ENCODE measurements at regions not wholly inside any gene's neighbourhood (a gene's known extent, or its start where the extent isn't known, plus 50 kb on each side); places are given as distances from the start of the nearest gene placed in this dataset.

DNA sequence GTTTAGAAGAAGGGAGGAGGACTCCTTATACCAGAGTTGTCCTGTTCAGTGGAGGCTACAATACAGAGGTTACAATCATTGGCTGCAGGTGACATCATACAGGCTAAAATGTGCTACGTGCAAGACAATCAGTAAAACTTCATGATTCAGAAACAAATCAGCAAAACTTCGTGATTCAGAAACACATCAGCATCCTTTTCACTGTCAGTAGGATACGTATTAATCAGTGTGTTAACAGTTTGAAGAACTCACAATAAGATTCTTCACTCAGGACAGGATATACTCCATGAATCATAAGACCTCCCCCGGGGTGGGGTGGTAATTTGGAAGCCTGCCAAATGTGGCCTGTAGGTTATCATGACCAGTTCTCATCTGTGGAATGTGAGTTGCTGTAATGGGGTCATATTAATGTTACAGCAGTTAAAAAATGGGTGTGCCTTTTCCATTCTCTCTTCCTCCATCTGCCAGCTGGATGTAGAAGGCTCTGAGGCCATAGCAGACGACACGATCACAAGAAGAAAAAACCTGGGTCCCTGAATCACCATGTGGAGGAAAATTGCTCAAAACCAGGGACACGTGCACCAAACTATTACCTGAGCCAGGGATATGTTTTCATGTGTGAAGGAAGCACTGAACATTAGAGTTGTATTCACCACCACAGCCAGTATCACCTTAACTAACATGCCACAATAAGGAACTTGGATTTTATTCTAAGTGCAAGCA, 134.8 kb upstream of the CREB1 start (continued):
- TF ChIP-seq ASH1L (IDR thresholded peaks at IDR 0.05; ENCODE audit: borderline replicate concordance, low read depth, partially characterized antibody) (no peak), DACH1 (IDR thresholded peaks at IDR 0.05; ENCODE audit: partially characterized antibody) (peak; percentile 36), POLR2AphosphoS5 (IDR thresholded peaks at IDR 0.05; ENCODE audit: control insufficient read depth, insufficient read depth, low read depth, low read length) (peak; percentile 66), ZC3H11A (IDR thresholded peaks at IDR 0.05; ENCODE audit: low read depth, low read length) (peak; percentile 72; the same call in 1 of the 2 replicates), HMG20A (CRISPR knock-in tag; conservative IDR thresholded peaks at IDR 0.05) (no peak), POLR2B (IDR thresholded peaks at IDR 0.05; ENCODE audit: low read depth, partially characterized antibody) (no peak), ZNF311 (CRISPR knock-in tag; IDR thresholded peaks at IDR 0.05) (no peak), CBX1 (IDR thresholded peaks at IDR 0.05; ENCODE audit: low read depth) (no peak), HDAC1 (IDR thresholded peaks at IDR 0.05) (peak in 1 of 2 experiments; percentile 55; a peak in 2 of 4 replicates), MYNN (IDR thresholded peaks at IDR 0.05) (no peak), MYNN (CRISPR knock-in tag; IDR thresholded peaks at IDR 0.05) (no peak), ZSCAN29 (IDR thresholded peaks at IDR 0.05) (no peak)
- TF ChIP-seq, protein P1, sequence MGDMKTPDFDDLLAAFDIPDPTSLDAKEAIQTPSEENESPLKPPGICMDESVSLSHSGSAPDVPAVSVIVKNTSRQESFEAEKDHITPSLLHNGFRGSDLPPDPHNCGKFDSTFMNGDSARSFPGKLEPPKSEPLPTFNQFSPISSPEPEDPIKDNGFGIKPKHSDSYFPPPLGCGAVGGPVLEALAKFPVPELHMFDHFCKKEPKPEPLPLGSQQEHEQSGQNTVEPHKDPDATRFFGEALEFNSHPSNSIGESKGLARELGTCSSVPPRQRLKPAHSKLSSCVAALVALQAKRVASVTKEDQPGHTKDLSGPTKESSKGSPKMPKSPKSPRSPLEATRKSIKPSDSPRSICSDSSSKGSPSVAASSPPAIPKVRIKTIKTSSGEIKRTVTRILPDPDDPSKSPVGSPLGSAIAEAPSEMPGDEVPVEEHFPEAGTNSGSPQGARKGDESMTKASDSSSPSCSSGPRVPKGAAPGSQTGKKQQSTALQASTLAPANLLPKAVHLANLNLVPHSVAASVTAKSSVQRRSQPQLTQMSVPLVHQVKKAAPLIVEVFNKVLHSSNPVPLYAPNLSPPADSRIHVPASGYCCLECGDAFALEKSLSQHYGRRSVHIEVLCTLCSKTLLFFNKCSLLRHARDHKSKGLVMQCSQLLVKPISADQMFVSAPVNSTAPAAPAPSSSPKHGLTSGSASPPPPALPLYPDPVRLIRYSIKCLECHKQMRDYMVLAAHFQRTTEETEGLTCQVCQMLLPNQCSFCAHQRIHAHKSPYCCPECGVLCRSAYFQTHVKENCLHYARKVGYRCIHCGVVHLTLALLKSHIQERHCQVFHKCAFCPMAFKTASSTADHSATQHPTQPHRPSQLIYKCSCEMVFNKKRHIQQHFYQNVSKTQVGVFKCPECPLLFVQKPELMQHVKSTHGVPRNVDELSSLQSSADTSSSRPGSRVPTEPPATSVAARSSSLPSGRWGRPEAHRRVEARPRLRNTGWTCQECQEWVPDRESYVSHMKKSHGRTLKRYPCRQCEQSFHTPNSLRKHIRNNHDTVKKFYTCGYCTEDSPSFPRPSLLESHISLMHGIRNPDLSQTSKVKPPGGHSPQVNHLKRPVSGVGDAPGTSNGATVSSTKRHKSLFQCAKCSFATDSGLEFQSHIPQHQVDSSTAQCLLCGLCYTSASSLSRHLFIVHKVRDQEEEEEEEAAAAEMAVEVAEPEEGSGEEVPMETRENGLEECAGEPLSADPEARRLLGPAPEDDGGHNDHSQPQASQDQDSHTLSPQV (IDR thresholded peaks at IDR 0.05) = 0 out of 2 replicates have a peak, but pooled peaks have one; percentile 41
- TF ChIP-seq, protein P2, sequence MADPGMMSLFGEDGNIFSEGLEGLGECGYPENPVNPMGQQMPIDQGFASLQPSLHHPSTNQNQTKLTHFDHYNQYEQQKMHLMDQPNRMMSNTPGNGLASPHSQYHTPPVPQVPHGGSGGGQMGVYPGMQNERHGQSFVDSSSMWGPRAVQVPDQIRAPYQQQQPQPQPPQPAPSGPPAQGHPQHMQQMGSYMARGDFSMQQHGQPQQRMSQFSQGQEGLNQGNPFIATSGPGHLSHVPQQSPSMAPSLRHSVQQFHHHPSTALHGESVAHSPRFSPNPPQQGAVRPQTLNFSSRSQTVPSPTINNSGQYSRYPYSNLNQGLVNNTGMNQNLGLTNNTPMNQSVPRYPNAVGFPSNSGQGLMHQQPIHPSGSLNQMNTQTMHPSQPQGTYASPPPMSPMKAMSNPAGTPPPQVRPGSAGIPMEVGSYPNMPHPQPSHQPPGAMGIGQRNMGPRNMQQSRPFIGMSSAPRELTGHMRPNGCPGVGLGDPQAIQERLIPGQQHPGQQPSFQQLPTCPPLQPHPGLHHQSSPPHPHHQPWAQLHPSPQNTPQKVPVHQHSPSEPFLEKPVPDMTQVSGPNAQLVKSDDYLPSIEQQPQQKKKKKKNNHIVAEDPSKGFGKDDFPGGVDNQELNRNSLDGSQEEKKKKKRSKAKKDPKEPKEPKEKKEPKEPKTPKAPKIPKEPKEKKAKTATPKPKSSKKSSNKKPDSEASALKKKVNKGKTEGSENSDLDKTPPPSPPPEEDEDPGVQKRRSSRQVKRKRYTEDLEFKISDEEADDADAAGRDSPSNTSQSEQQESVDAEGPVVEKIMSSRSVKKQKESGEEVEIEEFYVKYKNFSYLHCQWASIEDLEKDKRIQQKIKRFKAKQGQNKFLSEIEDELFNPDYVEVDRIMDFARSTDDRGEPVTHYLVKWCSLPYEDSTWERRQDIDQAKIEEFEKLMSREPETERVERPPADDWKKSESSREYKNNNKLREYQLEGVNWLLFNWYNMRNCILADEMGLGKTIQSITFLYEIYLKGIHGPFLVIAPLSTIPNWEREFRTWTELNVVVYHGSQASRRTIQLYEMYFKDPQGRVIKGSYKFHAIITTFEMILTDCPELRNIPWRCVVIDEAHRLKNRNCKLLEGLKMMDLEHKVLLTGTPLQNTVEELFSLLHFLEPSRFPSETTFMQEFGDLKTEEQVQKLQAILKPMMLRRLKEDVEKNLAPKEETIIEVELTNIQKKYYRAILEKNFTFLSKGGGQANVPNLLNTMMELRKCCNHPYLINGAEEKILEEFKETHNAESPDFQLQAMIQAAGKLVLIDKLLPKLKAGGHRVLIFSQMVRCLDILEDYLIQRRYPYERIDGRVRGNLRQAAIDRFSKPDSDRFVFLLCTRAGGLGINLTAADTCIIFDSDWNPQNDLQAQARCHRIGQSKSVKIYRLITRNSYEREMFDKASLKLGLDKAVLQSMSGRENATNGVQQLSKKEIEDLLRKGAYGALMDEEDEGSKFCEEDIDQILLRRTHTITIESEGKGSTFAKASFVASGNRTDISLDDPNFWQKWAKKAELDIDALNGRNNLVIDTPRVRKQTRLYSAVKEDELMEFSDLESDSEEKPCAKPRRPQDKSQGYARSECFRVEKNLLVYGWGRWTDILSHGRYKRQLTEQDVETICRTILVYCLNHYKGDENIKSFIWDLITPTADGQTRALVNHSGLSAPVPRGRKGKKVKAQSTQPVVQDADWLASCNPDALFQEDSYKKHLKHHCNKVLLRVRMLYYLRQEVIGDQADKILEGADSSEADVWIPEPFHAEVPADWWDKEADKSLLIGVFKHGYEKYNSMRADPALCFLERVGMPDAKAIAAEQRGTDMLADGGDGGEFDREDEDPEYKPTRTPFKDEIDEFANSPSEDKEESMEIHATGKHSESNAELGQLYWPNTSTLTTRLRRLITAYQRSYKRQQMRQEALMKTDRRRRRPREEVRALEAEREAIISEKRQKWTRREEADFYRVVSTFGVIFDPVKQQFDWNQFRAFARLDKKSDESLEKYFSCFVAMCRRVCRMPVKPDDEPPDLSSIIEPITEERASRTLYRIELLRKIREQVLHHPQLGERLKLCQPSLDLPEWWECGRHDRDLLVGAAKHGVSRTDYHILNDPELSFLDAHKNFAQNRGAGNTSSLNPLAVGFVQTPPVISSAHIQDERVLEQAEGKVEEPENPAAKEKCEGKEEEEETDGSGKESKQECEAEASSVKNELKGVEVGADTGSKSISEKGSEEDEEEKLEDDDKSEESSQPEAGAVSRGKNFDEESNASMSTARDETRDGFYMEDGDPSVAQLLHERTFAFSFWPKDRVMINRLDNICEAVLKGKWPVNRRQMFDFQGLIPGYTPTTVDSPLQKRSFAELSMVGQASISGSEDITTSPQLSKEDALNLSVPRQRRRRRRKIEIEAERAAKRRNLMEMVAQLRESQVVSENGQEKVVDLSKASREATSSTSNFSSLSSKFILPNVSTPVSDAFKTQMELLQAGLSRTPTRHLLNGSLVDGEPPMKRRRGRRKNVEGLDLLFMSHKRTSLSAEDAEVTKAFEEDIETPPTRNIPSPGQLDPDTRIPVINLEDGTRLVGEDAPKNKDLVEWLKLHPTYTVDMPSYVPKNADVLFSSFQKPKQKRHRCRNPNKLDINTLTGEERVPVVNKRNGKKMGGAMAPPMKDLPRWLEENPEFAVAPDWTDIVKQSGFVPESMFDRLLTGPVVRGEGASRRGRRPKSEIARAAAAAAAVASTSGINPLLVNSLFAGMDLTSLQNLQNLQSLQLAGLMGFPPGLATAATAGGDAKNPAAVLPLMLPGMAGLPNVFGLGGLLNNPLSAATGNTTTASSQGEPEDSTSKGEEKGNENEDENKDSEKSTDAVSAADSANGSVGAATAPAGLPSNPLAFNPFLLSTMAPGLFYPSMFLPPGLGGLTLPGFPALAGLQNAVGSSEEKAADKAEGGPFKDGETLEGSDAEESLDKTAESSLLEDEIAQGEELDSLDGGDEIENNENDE (IDR thresholded peaks at IDR 0.05; ENCODE audit: low read depth, low read length) = no peak

All from K562 (cell line).